HG02938 (cell line): ENCODE measurements at regions not wholly inside any gene's neighbourhood (a gene's known extent, or its start where the extent isn't known, plus 50 kb on each side); places are given as distances from the start of the nearest gene placed in this dataset.

Experiments
- ATAC-seq: cut with Tn5 transposase; IDR thresholded peaks from one replicate; pipeline ENCODE4 v1.9.1; 2021; ENCODE audit warnings: mild to moderate bottlenecking, moderate library complexity; ENCODE audit not compliant: unreplicated experiment

DNA sequence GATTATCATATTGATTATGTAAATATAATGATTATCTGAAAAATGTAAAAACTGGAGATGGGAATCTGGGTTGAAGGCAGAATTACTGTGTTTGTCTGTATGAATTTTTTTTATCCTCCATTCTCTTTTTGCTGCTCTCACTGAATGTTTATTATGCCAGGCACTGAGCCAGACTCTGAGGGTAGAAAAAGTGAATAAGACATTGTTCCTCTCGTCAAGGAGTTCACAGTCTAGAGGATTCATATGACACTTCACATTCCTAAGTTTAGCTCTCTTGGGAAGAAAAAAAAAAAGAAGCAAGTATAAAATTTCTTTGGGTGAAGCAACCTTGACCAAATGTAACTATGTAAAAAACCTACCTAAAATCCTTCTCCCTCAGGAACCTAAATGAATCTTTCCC, 120.9 kb upstream of the LMO3 start:
- no peak for ATAC-seq

DNA sequence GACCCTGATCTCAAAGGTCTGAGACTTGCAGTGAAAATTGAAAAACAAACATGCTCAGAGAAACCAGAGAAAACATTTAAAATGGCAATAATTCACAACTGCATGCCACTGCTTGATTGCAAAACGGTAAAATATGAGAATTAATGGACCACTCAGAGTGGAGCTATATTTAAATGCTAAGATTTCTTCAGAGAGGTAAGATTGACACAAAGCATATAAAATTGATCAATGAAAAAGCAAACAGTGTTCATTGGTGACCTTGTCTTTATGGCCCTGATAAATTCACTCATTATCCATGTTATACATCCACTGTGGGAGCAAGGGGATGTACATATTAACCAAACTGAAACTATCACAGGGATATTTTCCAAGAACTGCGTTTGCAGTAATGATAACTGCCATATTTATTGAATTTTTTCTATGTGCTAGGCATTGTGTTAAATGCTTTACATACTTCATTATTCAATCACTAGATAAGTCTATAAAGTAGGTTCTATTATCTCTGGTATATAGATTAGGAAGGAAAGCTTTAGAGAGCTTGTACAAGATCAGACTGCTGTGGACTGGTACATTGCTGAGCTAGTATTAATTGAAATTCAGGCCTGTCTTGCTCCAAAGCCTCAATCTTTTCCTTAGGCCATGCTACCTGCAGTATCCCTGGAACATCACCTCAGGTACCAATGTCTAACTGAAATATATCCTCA, 113.9 kb upstream of the LMO3 start:
- no peak for ATAC-seq

DNA sequence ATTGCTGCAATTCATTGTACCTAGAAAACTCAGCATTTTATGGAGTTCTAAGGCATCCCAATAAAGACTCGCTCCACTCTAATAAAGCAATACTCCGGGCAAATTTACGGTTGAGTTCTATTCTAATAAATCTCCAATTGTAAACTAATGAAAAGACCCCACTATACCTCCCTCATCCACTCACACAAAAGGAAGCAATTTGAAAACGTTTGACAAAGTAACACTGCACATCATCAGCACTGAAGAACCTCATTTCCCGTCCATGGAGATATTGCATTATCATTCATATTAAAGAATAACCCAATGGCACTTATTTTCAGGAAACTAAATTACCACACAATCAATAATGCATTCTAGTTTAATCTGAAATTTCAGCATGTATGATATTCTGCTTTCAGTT, 111.0 kb upstream of the LMO3 start:
- ATAC-seq = no peak

DNA sequence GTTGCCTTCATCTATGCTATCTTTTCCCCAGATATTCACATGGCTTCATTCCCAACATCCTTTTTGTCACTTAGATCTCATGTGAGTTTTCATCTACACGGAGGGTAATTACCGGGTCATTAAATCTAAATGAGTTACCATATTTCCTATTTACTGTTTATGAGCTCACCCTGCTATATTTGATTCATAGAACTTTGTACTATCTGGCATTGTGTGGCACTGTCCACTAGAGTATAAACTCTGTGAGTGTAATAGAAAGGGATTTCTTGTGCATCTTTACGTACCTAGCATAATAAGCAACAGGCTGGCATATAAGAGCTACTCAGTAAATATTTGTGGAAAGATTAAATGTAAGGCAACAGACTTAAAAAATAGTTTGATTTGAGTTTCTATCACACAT, 86.1 kb upstream of the LMO3 start:
- no peak for ATAC-seq

DNA sequence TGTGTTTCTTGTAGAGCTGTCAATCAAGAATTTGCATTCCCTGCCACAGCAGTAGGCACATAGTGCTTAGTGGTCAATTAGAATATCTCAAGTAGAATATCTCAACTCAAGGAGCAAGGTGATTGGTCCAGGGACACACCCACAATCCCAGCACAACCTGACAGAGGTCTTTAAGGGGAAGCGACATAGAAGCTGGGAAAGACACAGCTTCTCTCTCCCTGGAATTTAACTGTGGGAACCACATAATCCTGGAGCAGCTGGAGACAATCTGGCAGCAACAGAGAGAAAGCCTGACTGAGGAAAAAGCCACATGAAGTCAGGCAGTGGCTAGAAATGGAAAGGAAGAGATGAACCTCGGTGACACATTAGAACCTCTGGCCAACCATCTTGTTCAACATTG, 85.7 kb upstream of the LMO3 start:
- ATAC-seq = no peak

DNA sequence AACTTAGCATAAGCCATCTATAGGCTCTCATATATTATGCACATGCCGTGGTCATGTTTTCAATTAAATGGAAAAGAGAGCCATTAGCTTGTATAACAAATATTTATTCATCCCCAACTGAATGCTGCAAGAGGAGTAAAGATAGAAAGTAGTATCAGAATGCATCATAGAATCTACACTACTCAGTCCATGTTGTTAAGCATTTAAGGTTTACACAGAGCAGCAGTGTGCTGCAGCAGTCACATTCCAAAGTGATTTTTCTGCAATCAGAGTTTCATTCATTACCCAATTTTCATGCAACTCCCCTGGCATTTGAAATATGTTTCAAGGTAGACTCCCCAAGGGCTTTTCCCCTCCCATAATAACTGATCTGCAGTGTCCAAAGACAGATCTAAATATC, 82.2 kb upstream of the LMO3 start:
- ATAC-seq = no peak

DNA sequence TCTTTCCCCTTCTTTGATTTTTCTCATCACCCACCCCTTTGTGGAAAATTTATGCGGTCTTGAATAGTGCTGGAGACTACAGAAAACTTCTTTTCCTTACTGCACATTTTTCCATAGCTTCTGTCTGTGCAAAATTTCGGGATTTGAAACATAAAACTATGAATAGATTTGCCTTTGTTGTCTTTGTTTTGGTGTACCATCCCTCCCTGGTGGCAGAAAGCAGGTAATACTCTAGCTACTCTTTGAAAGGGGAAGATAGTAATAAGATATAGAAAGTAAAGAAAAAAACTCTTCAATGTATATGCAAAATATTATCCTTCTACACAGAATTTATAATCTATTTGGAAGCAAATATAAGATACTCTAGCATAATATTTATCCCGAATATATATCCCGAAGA, 79.1 kb upstream of the LMO3 start:
- ATAC-seq = no peak

DNA sequence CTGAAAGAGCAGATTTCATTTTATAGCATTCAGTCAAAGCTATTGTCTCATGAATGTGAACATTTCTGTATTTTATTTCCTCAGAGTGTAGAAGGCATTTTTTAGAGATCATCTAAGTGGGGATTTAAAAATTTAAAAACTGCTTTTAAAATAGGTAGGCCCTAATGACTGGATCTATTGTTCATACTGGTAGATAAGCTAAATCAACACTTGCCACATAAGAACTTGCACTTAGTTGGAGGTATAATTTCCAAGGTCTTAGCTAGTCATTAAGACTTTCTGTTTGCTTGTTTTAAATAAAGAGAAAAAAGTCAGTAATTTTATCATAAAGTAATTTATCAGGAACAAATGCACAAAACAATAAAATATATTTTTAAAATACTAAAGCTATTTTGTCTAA, 75.2 kb upstream of the LMO3 start:
- no peak for ATAC-seq

DNA sequence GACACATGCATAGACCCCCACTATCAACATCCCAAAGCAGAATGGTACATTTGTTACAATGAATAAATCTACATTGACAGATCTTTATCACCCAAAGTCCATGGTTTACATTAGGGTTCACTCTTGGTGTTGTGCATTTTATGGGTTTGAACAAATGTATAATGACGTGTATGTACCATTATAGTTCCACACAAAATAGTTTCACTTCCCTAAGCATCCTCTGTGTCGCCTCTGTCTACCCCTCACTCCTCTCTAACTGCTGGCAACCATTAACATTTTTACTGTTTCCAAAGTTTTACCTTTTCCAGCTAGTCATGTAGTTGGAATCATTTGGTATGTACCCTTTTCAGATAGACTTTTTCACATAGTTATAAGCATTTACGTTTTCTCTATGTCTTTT, 69.5 kb upstream of the LMO3 start:
- ATAC-seq = no peak

DNA sequence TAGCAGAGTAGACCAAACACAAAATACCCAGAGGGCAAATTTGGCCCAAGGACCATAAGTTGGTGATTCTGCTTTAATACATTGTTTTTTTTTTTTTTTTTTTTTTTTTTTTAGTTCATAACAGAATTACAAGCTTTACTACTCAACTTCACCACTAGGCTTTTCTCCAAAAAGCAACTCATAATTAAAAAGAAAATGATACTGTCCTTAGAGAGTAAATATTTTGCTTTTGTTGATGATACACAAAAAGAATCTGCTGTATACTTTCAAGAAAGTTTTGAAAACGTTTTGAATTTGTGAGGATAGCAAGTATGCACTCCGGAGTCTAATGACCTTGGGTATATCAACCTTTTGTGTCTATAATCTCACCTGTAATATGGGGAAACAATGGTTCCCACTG, 68.9 kb upstream of the LMO3 start:
- no peak for ATAC-seq

DNA sequence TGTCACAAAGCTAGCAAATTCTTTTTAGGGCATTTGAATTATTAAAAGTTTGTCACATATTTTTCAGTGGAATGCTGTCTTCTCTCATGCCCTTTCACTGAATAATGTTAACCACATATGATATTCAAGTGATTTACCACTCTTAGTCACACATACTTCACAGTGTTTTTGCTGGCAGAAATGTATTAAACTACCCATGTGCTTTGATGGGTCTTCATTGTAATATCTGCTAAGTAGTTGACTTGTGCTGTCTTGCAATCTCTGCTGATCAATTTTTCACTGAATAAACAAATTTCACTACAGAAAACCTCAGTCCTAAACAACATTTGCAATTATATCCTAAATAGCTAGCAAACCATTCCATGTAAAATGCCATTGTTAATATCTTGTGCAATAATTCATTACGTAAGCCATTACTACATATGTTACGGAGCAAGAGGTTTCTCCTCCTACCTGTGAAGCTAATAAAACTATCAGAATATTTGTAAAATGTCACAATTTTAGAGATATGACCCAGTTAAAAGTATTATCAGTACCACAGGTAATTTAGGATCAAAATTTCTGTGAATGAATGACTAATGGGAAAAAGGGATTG, 64.6 kb upstream of the LMO3 start:
- ATAC-seq = no peak

DNA sequence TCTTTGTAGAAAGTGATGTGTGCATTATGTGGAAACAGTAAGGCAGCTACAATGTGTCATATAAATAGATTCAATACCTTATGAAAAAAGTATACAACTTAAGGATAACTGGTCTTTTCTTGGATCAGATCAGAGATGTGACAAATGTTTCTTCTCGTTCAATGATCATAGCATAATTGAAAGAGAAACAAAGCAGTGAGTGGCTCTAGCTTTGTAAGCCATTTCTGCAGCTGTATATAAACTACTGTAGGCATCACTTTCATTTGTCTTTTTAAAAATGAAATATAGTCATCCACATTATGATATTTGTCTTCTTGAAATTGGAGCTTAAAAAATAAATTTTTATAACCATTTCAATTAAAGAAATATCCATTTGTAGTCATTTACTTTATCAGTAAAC, 63.8 kb upstream of the LMO3 start:
- ATAC-seq = no peak

DNA sequence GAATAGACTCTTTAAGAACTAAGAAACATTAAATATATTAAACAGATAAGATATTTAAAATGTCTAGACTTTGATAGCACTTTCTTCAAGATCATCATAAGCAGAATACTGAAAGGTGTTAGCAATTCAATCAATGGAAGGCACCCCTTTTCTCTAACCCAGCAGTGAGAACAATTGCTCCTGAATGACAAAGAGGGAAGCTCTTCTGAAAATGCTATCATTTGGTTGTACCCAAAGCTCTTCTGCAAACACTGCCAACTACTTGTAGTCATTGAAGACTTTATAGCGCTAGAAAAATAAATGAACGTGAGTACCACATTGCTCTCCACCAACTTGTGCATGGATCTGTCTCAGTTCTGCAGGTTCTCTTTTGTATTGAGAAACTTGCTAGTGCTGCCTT, 62.2 kb upstream of the LMO3 start:
- ATAC-seq = no peak

DNA sequence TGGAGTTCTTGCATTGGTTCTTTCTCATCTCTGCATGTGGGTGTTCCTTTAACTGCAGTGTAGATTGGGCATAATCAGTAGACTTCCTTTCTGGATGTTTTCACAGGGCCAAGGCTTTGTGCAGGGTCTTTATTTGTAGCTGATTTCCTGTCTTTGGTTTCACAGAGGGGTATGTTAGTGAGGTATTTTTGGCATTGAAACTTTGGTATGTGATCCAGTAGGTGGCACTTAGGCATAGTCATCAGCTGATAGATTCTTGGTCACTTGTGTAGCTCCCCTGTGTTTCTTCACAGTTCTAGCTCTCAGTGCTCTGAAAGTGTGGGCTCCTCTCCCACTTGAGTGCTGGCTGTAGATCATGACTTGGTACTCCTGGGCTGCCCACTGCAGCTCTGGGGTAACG, 52.7 kb upstream of the LMO3 start:
- ATAC-seq = no peak
